ENCODE measurements at regions not wholly inside any gene's neighbourhood (a gene's known extent, or its start where the extent isn't known, plus 50 kb on each side); places are given as distances from the start of the nearest gene placed in this dataset.

GRCh38 chr11:69217276-69218105, 61.8 kb downstream of the SMIM38 start:
- Histone ChIP-seq H3K27ac (replicated peaks) (no peak overlapping the region), H3K9me3 (replicated peaks) (no peaks in the 10 kb centered on the region), H3K36me3 (no peaks in the 10 kb centered on the region), H3K27me3 (ENCODE audit: low read depth) (peaks cover 4% of the 10 kb centered on the region), H3K4me1 (peaks cover 8% of the 10 kb centered on the region), H3K4me3 (no peak overlapping the region)
- intact Hi-C loops (cut with micrococcal nuclease): no loop called here
- no peak for TF ChIP-seq CTCF (IDR thresholded peaks at IDR 0.05; ENCODE audit: borderline replicate concordance)
- no peak for DNase-seq

GRCh38 chr11:69218271-69218682, 62.5 kb downstream of the SMIM38 start:
- Histone ChIP-seq H3K9me3 (replicated peaks) (no peaks in the 10 kb centered on the region), H3K36me3 (no peaks in the 10 kb centered on the region), H3K27me3 (ENCODE audit: low read depth) (no peaks in the 10 kb centered on the region), H3K4me1 (peaks cover 8% of the 10 kb centered on the region), H3K27ac (replicated peaks) (no peak overlapping the region), H3K4me3 (no peak overlapping the region)
- TF ChIP-seq CTCF (IDR thresholded peaks at IDR 0.05; ENCODE audit: borderline replicate concordance): no peak
- intact Hi-C loops (cut with micrococcal nuclease): no loop called here
- DNase-seq: no peak

GRCh38 chr11:69218946-69219720, 63.4 kb downstream of the SMIM38 start:
- Histone ChIP-seq H3K27me3 (ENCODE audit: low read depth) (no peaks in the 10 kb centered on the region), H3K4me3 (no peak overlapping the region), H3K36me3 (no peaks in the 10 kb centered on the region), H3K4me1 (peaks cover 8% of the 10 kb centered on the region), H3K9me3 (replicated peaks) (no peaks in the 10 kb centered on the region), H3K27ac (replicated peaks) (no peak overlapping the region)
- no peak for TF ChIP-seq CTCF (IDR thresholded peaks at IDR 0.05; ENCODE audit: borderline replicate concordance)
- intact Hi-C loops (cut with micrococcal nuclease): no loop called here
- DNase-seq: no peak

- Histone ChIP-seq H3K4me1 (peaks cover 8% of the 10 kb centered on the region), H3K27me3 (ENCODE audit: low read depth) (no peaks in the 10 kb centered on the region), H3K27ac (replicated peaks) (no peak overlapping the region), H3K9me3 (replicated peaks) (peaks cover 6% of the 10 kb centered on the region), H3K36me3 (no peaks in the 10 kb centered on the region), H3K4me3 (no peak overlapping the region)
- TF ChIP-seq CTCF (IDR thresholded peaks at IDR 0.05; ENCODE audit: borderline replicate concordance): no peak
- intact Hi-C loops (cut with micrococcal nuclease): no loop called here
- no peak for DNase-seq
Observed at GRCh38 chr11:69219991-69220390, 64.3 kb downstream of the SMIM38 start.

- H3K4me1 ChIP-seq: peaks cover 8% of the 10 kb centered on the region
- H3K4me3 ChIP-seq: no peak overlapping the region
- DNase-seq: no peak
- no peaks in the 10 kb centered on the region for H3K36me3 ChIP-seq
- peaks cover 11% of the 10 kb centered on the region for H3K9me3 ChIP-seq (replicated peaks)
- intact Hi-C loops (cut with micrococcal nuclease): no loop called here
- no peak for TF ChIP-seq CTCF (IDR thresholded peaks at IDR 0.05; ENCODE audit: borderline replicate concordance)
- H3K27ac ChIP-seq (replicated peaks): no peak overlapping the region
- no peaks in the 10 kb centered on the region for H3K27me3 ChIP-seq (ENCODE audit: low read depth)
Observed at GRCh38 chr11:69220561-69221051, 64.9 kb downstream of the SMIM38 start.

Data from left ventricle myocardium inferior (tissue), 1 donor.